Keratinocyte (primary cell): ENCODE measurements at regions not wholly inside any gene's neighbourhood (a gene's known extent, or its start where the extent isn't known, plus 50 kb on each side); places are given as distances from the start of the nearest gene placed in this dataset.

Experiments
- DNase-seq: peaks from one replicate; pipeline ENCODE4 v3.0.0-alpha.2; 2011; ENCODE audit warnings: low read depth, missing footprints, low spot score
- FAIRE-seq: peaks from 2 replicates; lab custom pipeline; 2011; peaks lifted over from hg19 to GRCh38; lab: Jason Lieb, UNC
- H2AFZ ChIP-seq: 2 replicates; pipeline ENCODE4 v1.6.0; 2012; ENCODE audit warnings: low read length, control low read depth, inconsistent platforms; ENCODE audit not compliant: control insufficient read depth
- H3K27ac ChIP-seq: 2 replicates; pipeline ENCODE4 v1.5.1; 2011; ENCODE audit warnings: low read length; ENCODE audit not compliant: control insufficient read depth, insufficient read depth
- H3K27me3 ChIP-seq: 3 replicates; pipeline ENCODE4 v1.6.0; 2011; ENCODE audit warnings: low read length; ENCODE audit not compliant: control insufficient read depth, insufficient read depth; ENCODE audit errors: extremely low read depth
- H3K36me3 ChIP-seq, 2 experiments: 2 replicates in 1 of 2; 3 replicates in 1 of 2; pipeline ENCODE4 v1.5.1; 2011; ENCODE audit warnings: low read length in 2 of 2, mild to moderate bottlenecking in 1 of 2; ENCODE audit not compliant: control insufficient read depth in 2 of 2, insufficient read depth in 2 of 2; ENCODE audit errors: extremely low read depth in 1 of 2
- H3K4me1 ChIP-seq: 3 replicates; pipeline ENCODE4 v1.5.1; 2011; ENCODE audit warnings: low read length; ENCODE audit not compliant: control insufficient read depth, insufficient read depth; ENCODE audit errors: extremely low read depth
- H3K4me2 ChIP-seq: 3 replicates; pipeline ENCODE4 v1.6.0; 2011; ENCODE audit warnings: low read depth, low read length; ENCODE audit not compliant: control insufficient read depth, insufficient read depth; ENCODE audit errors: extremely low read depth
- H3K4me3 ChIP-seq, 3 experiments: fragments of 200-600 bp in 1 of 3; sonication (generic) in 1 of 3; 2 replicates in 2 of 3; 3 replicates in 1 of 3; pipeline ENCODE4 v1.5.1; 2011 to 2016; ENCODE audit warnings: low read length in 3 of 3, mild to moderate bottlenecking in 3 of 3, control low read depth in 2 of 3, inconsistent platforms in 1 of 3, low read depth in 1 of 3, mixed read lengths in 1 of 3, mixed run types in 1 of 3, moderate library complexity in 1 of 3; ENCODE audit not compliant: control insufficient read depth in 2 of 3, insufficient read depth in 2 of 3; ENCODE audit errors: extremely low read depth in 1 of 3
- H3K79me2 ChIP-seq: 2 replicates; pipeline ENCODE4 v1.6.0; 2012; ENCODE audit warnings: low read length; ENCODE audit not compliant: control insufficient read depth, insufficient read depth
- H3K9ac ChIP-seq: 3 replicates; pipeline ENCODE4 v1.6.0; 2011; ENCODE audit warnings: low read length; ENCODE audit not compliant: control insufficient read depth, insufficient read depth; ENCODE audit errors: extremely low read depth
- H3K9me1 ChIP-seq: 3 replicates; pipeline ENCODE4 v1.6.0; 2011; ENCODE audit warnings: low read length; ENCODE audit not compliant: control insufficient read depth, insufficient read depth; ENCODE audit errors: extremely low read depth
- H3K9me3 ChIP-seq: 2 replicates; pipeline ENCODE4 v1.5.1; 2012; ENCODE audit warnings: low read depth, low read length; ENCODE audit not compliant: control insufficient read depth
- H4K20me1 ChIP-seq: 3 replicates; pipeline ENCODE4 v1.6.0; 2011; ENCODE audit warnings: low read length; ENCODE audit not compliant: control insufficient read depth, insufficient read depth; ENCODE audit errors: extremely low read depth
- EZH2 ChIP-seq: IDR thresholded peaks from one replicate; pipeline ENCODE4 v1.6.1; 2012; ENCODE audit warnings: inconsistent platforms, mild to moderate bottlenecking, low read length, moderate library complexity
- dilution Hi-C: fragments of 300-500 bp; cut with MboI; formaldehyde crosslinking; loops from one replicate; pipeline ENCODE4 v1.7.0; 2020; ENCODE audit warnings: low sequenced_read_pairs; ENCODE audit not compliant: extremely low pct_ligation_motif_present
- TF ChIP-seq, protein P1 (sequence below), 3 experiments: IDR thresholded peaks in 1 of 3; conservative IDR thresholded peaks in 1 of 3; optimal IDR thresholded peaks in 1 of 3; 2 replicates in 2 of 3; 3 replicates in 1 of 3; pipeline versions ENCODE3 to v1.5.1; 2011; ENCODE audit warnings: low read length in 3 of 3, mild to moderate bottlenecking in 3 of 3, moderate library complexity in 2 of 3, control low read depth in 1 of 3, inconsistent platforms in 1 of 3; ENCODE audit not compliant: insufficient read depth in 2 of 3; ENCODE audit errors: extremely low read depth in 1 of 3

DNA sequence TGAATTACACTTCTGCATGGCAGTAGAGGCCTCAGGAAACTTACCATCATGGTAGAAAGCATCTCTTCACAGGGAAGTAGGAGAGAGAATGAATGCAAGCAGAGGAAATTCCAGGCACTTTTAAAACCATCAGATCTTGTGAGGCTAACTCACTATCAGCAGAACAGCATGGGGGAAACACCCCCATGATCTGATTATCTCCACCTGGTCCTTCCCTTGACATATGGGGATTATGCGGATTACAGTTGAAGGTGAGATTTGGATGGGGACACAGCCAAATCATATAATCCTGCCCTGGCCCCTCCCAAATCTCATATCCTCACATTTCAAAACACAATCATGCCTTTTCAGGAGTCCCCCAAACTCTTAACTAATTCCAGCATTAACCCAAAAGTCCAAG lies 691.1 kb downstream of the SI start:
- H3K9me3 ChIP-seq: no peaks in the 10 kb centered on the region
- H4K20me1 ChIP-seq: no peaks in the 10 kb centered on the region
- H3K27me3 ChIP-seq: no peaks in the 10 kb centered on the region
- no peaks in the 10 kb centered on the region for H3K79me2 ChIP-seq
- no peak overlapping the region for H3K4me3 ChIP-seq
- no peak for DNase-seq
- TF ChIP-seq, protein P1, sequence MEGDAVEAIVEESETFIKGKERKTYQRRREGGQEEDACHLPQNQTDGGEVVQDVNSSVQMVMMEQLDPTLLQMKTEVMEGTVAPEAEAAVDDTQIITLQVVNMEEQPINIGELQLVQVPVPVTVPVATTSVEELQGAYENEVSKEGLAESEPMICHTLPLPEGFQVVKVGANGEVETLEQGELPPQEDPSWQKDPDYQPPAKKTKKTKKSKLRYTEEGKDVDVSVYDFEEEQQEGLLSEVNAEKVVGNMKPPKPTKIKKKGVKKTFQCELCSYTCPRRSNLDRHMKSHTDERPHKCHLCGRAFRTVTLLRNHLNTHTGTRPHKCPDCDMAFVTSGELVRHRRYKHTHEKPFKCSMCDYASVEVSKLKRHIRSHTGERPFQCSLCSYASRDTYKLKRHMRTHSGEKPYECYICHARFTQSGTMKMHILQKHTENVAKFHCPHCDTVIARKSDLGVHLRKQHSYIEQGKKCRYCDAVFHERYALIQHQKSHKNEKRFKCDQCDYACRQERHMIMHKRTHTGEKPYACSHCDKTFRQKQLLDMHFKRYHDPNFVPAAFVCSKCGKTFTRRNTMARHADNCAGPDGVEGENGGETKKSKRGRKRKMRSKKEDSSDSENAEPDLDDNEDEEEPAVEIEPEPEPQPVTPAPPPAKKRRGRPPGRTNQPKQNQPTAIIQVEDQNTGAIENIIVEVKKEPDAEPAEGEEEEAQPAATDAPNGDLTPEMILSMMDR (optimal IDR thresholded peaks at IDR 0.05 in 1 of 3, IDR thresholded peaks at IDR 0.05 in 1 of 3, conservative IDR thresholded peaks at IDR 0.05 in 1 of 3; ENCODE audit: extremely low read depth in 1 of 3, insufficient read depth in 2 of 3, low read length in 3 of 3): no peak
- TF ChIP-seq EZH2: no peak
- no peak overlapping the region for H3K27ac ChIP-seq
- H3K4me1 ChIP-seq: no peaks in the 10 kb centered on the region
- FAIRE-seq: no peak
- H3K4me2 ChIP-seq: no peak overlapping the region
- H3K9me1 ChIP-seq: no peaks in the 10 kb centered on the region
- H3K9ac ChIP-seq: no peak overlapping the region
- H2AFZ ChIP-seq: no peak overlapping the region
- no peaks in the 10 kb centered on the region for H3K36me3 ChIP-seq
- dilution Hi-C loops: no loop called here

DNA sequence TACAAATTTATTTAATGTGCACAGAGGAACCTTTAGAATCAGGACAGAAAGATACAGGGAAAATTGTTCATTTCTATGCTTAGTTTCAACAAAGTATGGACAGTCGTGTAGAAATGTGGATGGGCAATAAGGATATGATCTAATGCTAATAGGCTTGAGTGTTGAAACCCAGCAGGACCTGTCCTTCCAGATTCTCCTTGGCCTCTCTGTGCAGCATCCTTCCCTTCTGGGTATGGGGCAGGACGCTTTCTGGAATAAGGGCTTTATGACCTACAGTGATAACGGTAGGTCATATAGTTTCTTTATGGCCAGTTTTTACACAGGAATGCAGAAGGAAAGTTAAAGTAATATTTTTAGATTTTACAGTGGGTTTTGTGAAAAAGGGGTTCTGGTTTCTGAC lies 698.1 kb downstream of the SI start:
- H3K4me1 ChIP-seq: no peaks in the 10 kb centered on the region

More for the DNA sequence above, 698.1 kb downstream of the SI start:
- dilution Hi-C loops: no loop called here
- no peak overlapping the region for H2AFZ ChIP-seq
- no peaks in the 10 kb centered on the region for H3K27me3 ChIP-seq
- TF ChIP-seq, protein P1 (optimal IDR thresholded peaks at IDR 0.05 in 1 of 3, IDR thresholded peaks at IDR 0.05 in 1 of 3, conservative IDR thresholded peaks at IDR 0.05 in 1 of 3; ENCODE audit: extremely low read depth in 1 of 3, insufficient read depth in 2 of 3, low read length in 3 of 3): no peak
- TF ChIP-seq EZH2: no peak
- FAIRE-seq: no peak
- H3K9me1 ChIP-seq: no peaks in the 10 kb centered on the region
- H3K79me2 ChIP-seq: no peaks in the 10 kb centered on the region
- no peak overlapping the region for H3K4me3 ChIP-seq
- no peak for DNase-seq
- H3K4me2 ChIP-seq: no peak overlapping the region
- H3K36me3 ChIP-seq: no peaks in the 10 kb centered on the region
- H3K27ac ChIP-seq: no peak overlapping the region
- H4K20me1 ChIP-seq: no peaks in the 10 kb centered on the region
- H3K9ac ChIP-seq: no peak overlapping the region
- no peaks in the 10 kb centered on the region for H3K9me3 ChIP-seq
